HL-60 (cell line): ENCODE measurements at regions not wholly inside any gene's neighbourhood (a gene's known extent, or its start where the extent isn't known, plus 50 kb on each side); places are given as distances from the start of the nearest gene placed in this dataset.

Experiments
- POLR2AphosphoS5 ChIP-seq: IDR thresholded peaks from 2 replicates; pipeline ENCODE4 v1.6.1; 2012; ENCODE audit warnings: low read depth
- SPI1 ChIP-seq: IDR thresholded peaks from 2 replicates; pipeline ENCODE4 v1.6.1; 2012; ENCODE audit warnings: low read depth, mild to moderate bottlenecking, borderline replicate concordance
- TF ChIP-seq, protein P1 (sequence below): IDR thresholded peaks from one replicate; pipeline ENCODE4 v1.5.1; 2011; ENCODE audit warnings: low read length, control low read depth, inconsistent platforms; ENCODE audit not compliant: insufficient read depth

DNA sequence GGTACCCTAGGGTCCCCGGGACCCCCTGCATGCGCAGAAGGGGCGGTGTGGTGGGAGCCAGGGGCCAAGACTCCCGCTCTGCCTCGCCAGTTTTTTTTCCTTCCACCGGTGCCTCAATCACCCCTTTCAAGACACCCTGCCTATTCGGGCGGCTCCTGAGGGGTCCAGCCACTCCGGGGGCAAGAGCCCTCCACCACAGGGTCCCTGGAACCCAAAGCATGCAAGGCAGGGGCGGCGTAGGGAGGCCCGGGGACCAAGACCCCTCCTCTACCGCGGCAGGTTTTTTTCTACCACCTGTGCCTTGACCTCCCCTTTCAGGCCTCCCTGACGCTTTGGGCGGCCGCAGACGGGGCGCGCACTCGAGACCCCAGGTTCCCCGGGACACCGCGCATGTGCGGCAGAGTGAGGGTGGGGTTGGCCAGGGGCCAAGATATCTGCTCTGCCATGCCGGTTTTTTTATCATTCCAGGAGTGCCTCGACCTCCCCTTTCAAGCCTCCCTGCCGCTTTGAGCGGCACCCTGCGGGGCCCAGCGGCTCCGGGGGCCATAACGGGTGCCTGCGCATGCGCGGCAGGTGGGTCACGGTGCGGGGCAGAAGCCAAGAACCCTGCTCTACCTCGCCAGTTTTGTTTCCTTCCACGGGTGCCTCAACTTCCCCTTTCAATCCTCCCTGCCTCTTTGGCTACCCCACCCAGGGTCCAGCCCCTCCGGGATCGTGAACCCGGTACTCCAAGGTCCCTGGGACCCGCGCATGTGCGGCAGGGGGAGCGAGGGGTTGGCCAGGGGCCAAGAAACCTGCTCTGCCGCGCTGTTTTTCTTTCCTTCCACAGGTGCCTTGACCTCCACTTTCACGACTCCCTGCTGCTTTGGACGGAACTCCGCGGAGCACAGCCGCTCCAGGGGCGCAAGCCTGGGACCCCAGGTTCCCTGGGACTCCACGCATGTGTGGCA is 328.1 kb downstream of the ALG10 start:
- TF ChIP-seq, protein P1, sequence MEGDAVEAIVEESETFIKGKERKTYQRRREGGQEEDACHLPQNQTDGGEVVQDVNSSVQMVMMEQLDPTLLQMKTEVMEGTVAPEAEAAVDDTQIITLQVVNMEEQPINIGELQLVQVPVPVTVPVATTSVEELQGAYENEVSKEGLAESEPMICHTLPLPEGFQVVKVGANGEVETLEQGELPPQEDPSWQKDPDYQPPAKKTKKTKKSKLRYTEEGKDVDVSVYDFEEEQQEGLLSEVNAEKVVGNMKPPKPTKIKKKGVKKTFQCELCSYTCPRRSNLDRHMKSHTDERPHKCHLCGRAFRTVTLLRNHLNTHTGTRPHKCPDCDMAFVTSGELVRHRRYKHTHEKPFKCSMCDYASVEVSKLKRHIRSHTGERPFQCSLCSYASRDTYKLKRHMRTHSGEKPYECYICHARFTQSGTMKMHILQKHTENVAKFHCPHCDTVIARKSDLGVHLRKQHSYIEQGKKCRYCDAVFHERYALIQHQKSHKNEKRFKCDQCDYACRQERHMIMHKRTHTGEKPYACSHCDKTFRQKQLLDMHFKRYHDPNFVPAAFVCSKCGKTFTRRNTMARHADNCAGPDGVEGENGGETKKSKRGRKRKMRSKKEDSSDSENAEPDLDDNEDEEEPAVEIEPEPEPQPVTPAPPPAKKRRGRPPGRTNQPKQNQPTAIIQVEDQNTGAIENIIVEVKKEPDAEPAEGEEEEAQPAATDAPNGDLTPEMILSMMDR, result no peak
- no peak for TF ChIP-seq SPI1
- no peak for TF ChIP-seq POLR2AphosphoS5
